HG03135 (cell line): ENCODE measurements at regions not wholly inside any gene's neighbourhood (a gene's known extent, or its start where the extent isn't known, plus 50 kb on each side); places are given as distances from the start of the nearest gene placed in this dataset.

ENCODE experiments used
- ATAC-seq: cut with Tn5 transposase; IDR thresholded peaks from one replicate; pipeline ENCODE4 v1.9.1; 2021; ENCODE audit warnings: mild to moderate bottlenecking, moderate library complexity; ENCODE audit not compliant: unreplicated experiment

GRCh38 chr2:2707206-2707991 lies 376.3 kb upstream of the MYT1L start:
- no peak for ATAC-seq

GRCh38 chr2:2706306-2706705 lies 375.2 kb upstream of the MYT1L start:
- no peak for ATAC-seq

- no peak for ATAC-seq
Measured at GRCh38 chr2:2705871-2706270, 374.8 kb upstream of the MYT1L start.

GRCh38 chr2:2704428-2705090 lies 373.5 kb upstream of the MYT1L start:
- ATAC-seq, result no peak

- ATAC-seq, result no peak
Measured at GRCh38 chr2:2703762-2704427, 372.8 kb upstream of the MYT1L start.

GRCh38 chr2:2703172-2703571 lies 372.1 kb upstream of the MYT1L start:
- no peak for ATAC-seq

- ATAC-seq, result no peak
Measured at GRCh38 chr2:2702385-2702784, 371.3 kb upstream of the MYT1L start.

GRCh38 chr2:2701813-2702212 lies 370.7 kb upstream of the MYT1L start:
- no peak for ATAC-seq

GRCh38 chr2:2701176-2701781 lies 370.2 kb upstream of the MYT1L start:
- ATAC-seq, result no peak

GRCh38 chr2:2699121-2699505 lies 368.0 kb upstream of the MYT1L start:
- ATAC-seq, result no peak

GRCh38 chr2:2698182-2699120 lies 367.4 kb upstream of the MYT1L start:
- ATAC-seq, result no peak

GRCh38 chr2:2696733-2697455 lies 365.8 kb upstream of the MYT1L start:
- ATAC-seq, result no peak

- ATAC-seq, result no peak
Measured at GRCh38 chr2:2696325-2696724, 365.2 kb upstream of the MYT1L start.

GRCh38 chr2:2694746-2695145 lies 363.7 kb upstream of the MYT1L start:
- no peak for ATAC-seq

- no peak for ATAC-seq
Measured at GRCh38 chr2:2692599-2693389, 361.7 kb upstream of the MYT1L start.

GRCh38 chr2:2691419-2691818 lies 360.3 kb upstream of the MYT1L start:
- ATAC-seq, result no peak

- ATAC-seq, result no peak
Measured at GRCh38 chr2:2690985-2691384, 359.9 kb upstream of the MYT1L start.

GRCh38 chr2:2689306-2689705 lies 358.2 kb upstream of the MYT1L start:
- ATAC-seq, result no peak

GRCh38 chr2:2688254-2688653 lies 357.2 kb upstream of the MYT1L start:
- ATAC-seq, result no peak
